ENCODE measurements at regions not wholly inside any gene's neighbourhood (a gene's known extent, or its start where the extent isn't known, plus 50 kb on each side); places are given as distances from the start of the nearest gene placed in this dataset.
"Not testable (repeated sequence)": the region's sequence is repeated elsewhere in the genome, so short reads cannot be mapped to it uniquely, and the experiment has no call there.

DNA sequence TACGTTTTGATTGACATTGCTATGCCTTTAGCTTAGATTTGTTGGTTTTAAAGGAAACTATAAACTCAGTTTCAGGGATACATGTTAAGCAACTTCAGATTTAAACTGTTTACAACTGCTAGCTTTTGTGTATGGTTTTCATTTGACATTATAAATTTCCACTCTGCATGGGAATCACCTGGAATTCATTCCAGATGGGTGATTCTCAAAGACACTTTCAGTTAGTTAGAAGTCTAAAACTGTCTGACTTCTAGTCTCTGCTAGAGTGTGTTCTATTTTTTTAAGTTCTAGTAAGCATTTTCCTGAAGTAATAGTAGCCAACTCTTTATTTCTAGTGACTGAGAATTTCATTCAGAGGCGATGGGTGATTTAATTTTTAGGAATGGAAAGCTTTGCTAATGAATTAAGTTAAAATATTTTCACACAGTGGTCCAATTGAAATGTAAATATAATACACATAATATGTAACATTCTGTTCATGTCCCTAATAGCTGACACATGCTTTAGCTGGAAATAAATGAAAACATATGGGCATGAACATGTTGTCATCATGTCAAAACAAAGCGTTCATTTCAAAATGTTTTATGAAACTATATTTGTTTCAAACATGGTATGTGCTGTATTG lies 58.3 kb upstream of the CSNK1A1L start:
- FAIRE-seq (no peak), DNase-seq (ENCODE audit: insufficient read length, low spot score) (no peak)
- TF ChIP-seq, protein P1, sequence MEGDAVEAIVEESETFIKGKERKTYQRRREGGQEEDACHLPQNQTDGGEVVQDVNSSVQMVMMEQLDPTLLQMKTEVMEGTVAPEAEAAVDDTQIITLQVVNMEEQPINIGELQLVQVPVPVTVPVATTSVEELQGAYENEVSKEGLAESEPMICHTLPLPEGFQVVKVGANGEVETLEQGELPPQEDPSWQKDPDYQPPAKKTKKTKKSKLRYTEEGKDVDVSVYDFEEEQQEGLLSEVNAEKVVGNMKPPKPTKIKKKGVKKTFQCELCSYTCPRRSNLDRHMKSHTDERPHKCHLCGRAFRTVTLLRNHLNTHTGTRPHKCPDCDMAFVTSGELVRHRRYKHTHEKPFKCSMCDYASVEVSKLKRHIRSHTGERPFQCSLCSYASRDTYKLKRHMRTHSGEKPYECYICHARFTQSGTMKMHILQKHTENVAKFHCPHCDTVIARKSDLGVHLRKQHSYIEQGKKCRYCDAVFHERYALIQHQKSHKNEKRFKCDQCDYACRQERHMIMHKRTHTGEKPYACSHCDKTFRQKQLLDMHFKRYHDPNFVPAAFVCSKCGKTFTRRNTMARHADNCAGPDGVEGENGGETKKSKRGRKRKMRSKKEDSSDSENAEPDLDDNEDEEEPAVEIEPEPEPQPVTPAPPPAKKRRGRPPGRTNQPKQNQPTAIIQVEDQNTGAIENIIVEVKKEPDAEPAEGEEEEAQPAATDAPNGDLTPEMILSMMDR (IDR thresholded peaks at IDR 0.05; ENCODE audit: insufficient read depth, missing control alignments), result no peak

DNA sequence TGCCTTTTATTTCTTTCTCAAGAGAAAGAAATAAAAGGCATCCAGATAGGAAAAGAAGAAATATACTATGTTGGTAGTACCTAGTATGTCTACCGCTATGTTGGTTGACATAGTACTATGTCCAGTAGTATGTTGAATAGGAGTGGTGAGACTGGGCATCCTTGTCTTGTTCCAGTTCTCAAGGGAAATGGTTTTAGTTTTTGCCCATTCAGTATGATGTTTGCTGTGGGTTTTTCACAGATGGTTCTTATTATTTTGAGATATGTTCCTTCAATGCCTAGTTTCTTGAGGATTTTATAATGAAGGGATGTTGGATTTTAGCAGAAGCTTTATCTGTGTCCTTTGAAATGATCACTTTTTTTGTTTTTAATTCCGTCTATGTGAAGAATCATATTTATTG lies 53.0 kb upstream of the CSNK1A1L start:
- TF ChIP-seq, protein P1 (IDR thresholded peaks at IDR 0.05; ENCODE audit: insufficient read depth, missing control alignments), result no peak
- DNase-seq (ENCODE audit: insufficient read length, low spot score) (no peak), FAIRE-seq (no peak)

DNA sequence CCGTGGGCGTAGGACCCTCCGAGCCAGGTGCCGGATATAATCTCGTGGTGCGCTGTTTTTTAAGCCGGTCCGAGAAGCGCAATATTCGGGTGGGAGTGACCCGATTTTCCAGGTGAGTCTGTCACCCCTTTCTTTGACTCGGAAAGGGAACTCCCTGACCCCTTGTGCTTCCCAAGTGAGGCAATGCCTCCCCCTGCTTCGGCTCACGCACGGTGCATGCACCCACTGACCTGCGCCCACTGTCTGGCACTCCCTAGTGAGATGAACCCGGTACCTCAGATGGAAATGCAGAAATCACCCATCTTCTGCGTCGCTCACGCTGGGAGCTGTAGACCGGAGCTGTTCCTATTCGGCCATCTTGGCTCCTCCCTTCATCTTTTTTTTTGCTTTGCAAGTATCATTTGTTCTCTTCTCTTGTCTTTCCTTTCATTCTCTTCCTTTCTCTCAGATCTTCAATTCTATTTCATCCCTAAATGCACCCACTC lies 50.2 kb upstream of the CSNK1A1L start:
- FAIRE-seq; DNase-seq (ENCODE audit: insufficient read length, low spot score): not testable (repeated sequence)

Data from D721Med (cell line).